H1 (cell line): ENCODE measurements at regions not wholly inside any gene's neighbourhood (a gene's known extent, or its start where the extent isn't known, plus 50 kb on each side); places are given as distances from the start of the nearest gene placed in this dataset.

Experiments used
- CTCF ChIA-PET: fragments of 300-600 bp; sonication (Branson Sonifier 250); formaldehyde crosslinking; loops from one replicate; lab custom pipeline; 2021; ENCODE audit not compliant: partially characterized antibody; lab: Charles Lee
- POLR2A ChIA-PET: fragments of 300-600 bp; sonication (Branson Sonifier 250); formaldehyde crosslinking; loops from one replicate; lab custom pipeline; 2021; ENCODE audit warnings: inconsistent platforms; ENCODE audit not compliant: partially characterized antibody; lab: Charles Lee
- DNase-seq, 2 experiments: peaks; one replicate each; pipeline versions ENCODE4 v3.0.0 to v3.0.0-alpha.2; 2010 to 2022; ENCODE audit warnings: low spot score in 2 of 2, low read depth in 1 of 2, mixed read lengths in 1 of 2
- FAIRE-seq: peaks from 2 replicates; lab custom pipeline; 2011; peaks lifted over from hg19 to GRCh38; lab: Jason Lieb, UNC
- H2AFZ ChIP-seq: 2 replicates; pipeline ENCODE4 v1.8.1; 2012; ENCODE audit warnings: low read length, inconsistent platforms
- H2AK5ac ChIP-seq: 2 replicates; pipeline ENCODE4 v1.6.1; 2013; ENCODE audit warnings: low read depth, low read length
- H2BK120ac ChIP-seq: replicated peaks from 2 replicates; pipeline ENCODE3; 2013; ENCODE audit warnings: low read depth, low read length, inconsistent platforms
- H2BK12ac ChIP-seq: 2 replicates; pipeline ENCODE4 v1.6.1; 2013; ENCODE audit warnings: low read depth, low read length
- H2BK15ac ChIP-seq: 2 replicates; pipeline ENCODE4 v1.6.1; 2013; ENCODE audit warnings: low read length
- H2BK20ac ChIP-seq: 2 replicates; pipeline ENCODE4 v1.6.1; 2013; ENCODE audit warnings: low read length
- H2BK5ac ChIP-seq: 2 replicates; pipeline ENCODE4 v1.6.1; 2013; ENCODE audit warnings: low read depth, low read length
- H3K14ac ChIP-seq: 2 replicates; pipeline ENCODE4 v1.6.1; 2013; ENCODE audit warnings: inconsistent platforms; ENCODE audit not compliant: insufficient read length
- H3K18ac ChIP-seq: 2 replicates; pipeline ENCODE4 v1.6.1; 2013; ENCODE audit warnings: low read length; ENCODE audit errors: extremely low read depth
- H3K23ac ChIP-seq: 2 replicates; pipeline ENCODE4 v1.6.1; 2013; ENCODE audit warnings: inconsistent platforms; ENCODE audit not compliant: insufficient read length
- H3K23me2 ChIP-seq: 2 replicates; pipeline ENCODE4 v1.6.1; 2013; ENCODE audit warnings: low read depth, low read length
- H3K27ac ChIP-seq: 2 replicates; pipeline ENCODE4 v1.6.1; 2011; ENCODE audit warnings: low read depth, low read length, inconsistent platforms
- H3K27me3 ChIP-seq, 4 experiments: replicated peaks in 1 of 4; 1 replicate in 1 of 4; 2 replicates in 3 of 4; pipeline versions ENCODE4 v1.6.1 to v1.8.1; 2011 to 2013; ENCODE audit warnings: low read length in 3 of 4, mild to moderate bottlenecking in 3 of 4, inconsistent platforms in 2 of 4, mixed read lengths in 2 of 4, moderate library complexity in 1 of 4; ENCODE audit not compliant: control insufficient read depth in 3 of 4, insufficient read depth in 3 of 4; ENCODE audit errors: extremely low read depth in 1 of 4
- H3K36me3 ChIP-seq, 4 experiments: 2 replicates each; pipeline versions ENCODE4 v1.6.1 to v1.8.1; 2011 to 2013; ENCODE audit warnings: mild to moderate bottlenecking in 4 of 4, low read length in 3 of 4, moderate library complexity in 2 of 4, control low read depth in 1 of 4, inconsistent platforms in 1 of 4; ENCODE audit not compliant: insufficient read depth in 4 of 4, control insufficient read depth in 2 of 4
- H3K4ac ChIP-seq: replicated peaks from 2 replicates; pipeline ENCODE3; 2013; ENCODE audit warnings: low read length, low read depth, mixed read lengths, inconsistent platforms; ENCODE audit not compliant: insufficient read length
- H3K4me1 ChIP-seq, 4 experiments: replicated peaks in 1 of 4; 1 replicate in 1 of 4; 2 replicates in 3 of 4; pipeline versions ENCODE4 v1.6.1 to v1.8.1; 2011 to 2013; ENCODE audit warnings: low read length in 3 of 4, inconsistent platforms in 2 of 4, mixed read lengths in 1 of 4; ENCODE audit not compliant: insufficient read depth in 4 of 4, control insufficient read depth in 3 of 4
- H3K4me2 ChIP-seq, 2 experiments: 2 replicates each; pipeline versions ENCODE4 v1.6.1 to v1.8.1; 2011 to 2013; ENCODE audit warnings: low read depth in 2 of 2, low read length in 2 of 2, control low read depth in 1 of 2, inconsistent platforms in 1 of 2, mild to moderate bottlenecking in 1 of 2; ENCODE audit not compliant: insufficient read depth in 1 of 2
- H3K4me3 ChIP-seq, 4 experiments: fragments of 200-600, 300-600 bp in 1 of 4; sonication (generic), shearing (Covaris generic), sonication (Bioruptor Twin) in 1 of 4; 2 replicates each; pipeline versions ENCODE4 v1.5.1 to v1.8.1; 2011 to 2016; ENCODE audit warnings: low read length in 4 of 4, low read depth in 3 of 4, control low read depth in 2 of 4, inconsistent platforms in 2 of 4, mild to moderate bottlenecking in 2 of 4, mixed read lengths in 1 of 4, moderate library complexity in 1 of 4; ENCODE audit not compliant: insufficient read depth in 2 of 4; ENCODE audit errors: extremely low read depth in 1 of 4
- H3K56ac ChIP-seq: replicated peaks from 2 replicates; pipeline ENCODE3; 2013; ENCODE audit warnings: low read depth, mild to moderate bottlenecking, mixed read lengths, low read length, inconsistent platforms; ENCODE audit not compliant: insufficient read length
- H3K79me1 ChIP-seq: 2 replicates; pipeline ENCODE4 v1.6.1; 2013; ENCODE audit warnings: low read depth, low read length, control low read depth
- H3K79me2 ChIP-seq, 2 experiments: 2 replicates each; pipeline versions ENCODE4 v1.6.1 to v1.8.1; 2012 to 2013; ENCODE audit warnings: low read length in 2 of 2, mild to moderate bottlenecking in 2 of 2, inconsistent platforms in 1 of 2; ENCODE audit not compliant: insufficient read depth in 2 of 2, control insufficient read depth in 1 of 2
- H3K9ac ChIP-seq, 4 experiments: replicated peaks in 1 of 4; 1 replicate in 1 of 4; 2 replicates in 3 of 4; pipeline versions ENCODE4 v1.6.1 to v1.8.1; 2011 to 2013; ENCODE audit warnings: low read depth in 3 of 4, low read length in 3 of 4, control low read depth in 2 of 4, mild to moderate bottlenecking in 2 of 4, moderate library complexity in 2 of 4, inconsistent platforms in 1 of 4; ENCODE audit errors: extremely low read depth in 1 of 4
- H3K9me3 ChIP-seq, 2 experiments: 2 replicates each; pipeline versions ENCODE4 v1.6.1 to v1.8.1; 2012 to 2013; ENCODE audit warnings: mild to moderate bottlenecking in 2 of 2, moderate library complexity in 2 of 2, control low read depth in 1 of 2, inconsistent platforms in 1 of 2, low read depth in 1 of 2, low read length in 1 of 2, mixed read lengths in 1 of 2; ENCODE audit not compliant: insufficient read depth in 2 of 2
- H4K20me1 ChIP-seq, 2 experiments: replicated peaks in 1 of 2; 2 replicates each; pipeline versions ENCODE3 to v1.8.1; 2011 to 2013; ENCODE audit warnings: inconsistent platforms in 2 of 2, low read length in 2 of 2, mild to moderate bottlenecking in 1 of 2; ENCODE audit not compliant: insufficient read depth in 2 of 2, control insufficient read depth in 1 of 2
- H4K5ac ChIP-seq: 2 replicates; pipeline ENCODE4 v1.6.1; 2013; ENCODE audit warnings: low read length, low read depth, mixed read lengths, inconsistent platforms; ENCODE audit not compliant: insufficient read length
- H4K8ac ChIP-seq: 2 replicates; pipeline ENCODE4 v1.8.0; 2013; ENCODE audit warnings: mild to moderate bottlenecking, moderate library complexity, low read length, inconsistent platforms; ENCODE audit not compliant: insufficient read depth; ENCODE audit errors: extremely low read depth
- H4K91ac ChIP-seq: replicated peaks from 2 replicates; pipeline ENCODE3; 2013; ENCODE audit warnings: low read length, mixed read lengths, inconsistent platforms; ENCODE audit not compliant: insufficient read length
- CHD2 ChIP-seq: IDR thresholded peaks from 2 replicates; pipeline ENCODE4 v1.6.1; 2012; ENCODE audit warnings: low read length, improper control_type of control experiment
- FOSL1 ChIP-seq: IDR thresholded peaks from 2 replicates; pipeline ENCODE4 v1.6.1; 2011; ENCODE audit warnings: mild to moderate bottlenecking, low read depth, low read length, moderate library complexity; ENCODE audit not compliant: insufficient read depth
- GABPA ChIP-seq: IDR thresholded peaks from 2 replicates; pipeline ENCODE4 v1.6.1; 2011; ENCODE audit warnings: mild to moderate bottlenecking, low read length, moderate library complexity, borderline replicate concordance; ENCODE audit not compliant: insufficient read depth
- RAD21 ChIP-seq, 2 experiments: IDR thresholded peaks in 1 of 2; conservative IDR thresholded peaks in 1 of 2; 2 replicates each; pipeline ENCODE4 v1.6.1; 2011; ENCODE audit warnings: low read depth in 2 of 2, low read length in 2 of 2, improper control_type of control experiment in 1 of 2, inconsistent platforms in 1 of 2, mild to moderate bottlenecking in 1 of 2, moderate library complexity in 1 of 2
- SIRT6 ChIP-seq: IDR thresholded peaks from one replicate; pipeline ENCODE4 v1.7.1; 2012; ENCODE audit warnings: low read length, inconsistent platforms
- SIX5 ChIP-seq: IDR thresholded peaks from 2 replicates; pipeline ENCODE4 v1.6.1; 2011; ENCODE audit warnings: mild to moderate bottlenecking, low read depth, low read length
- SP4 ChIP-seq: IDR thresholded peaks from 2 replicates; pipeline ENCODE4 v1.6.1; 2012; ENCODE audit warnings: low read length, inconsistent platforms
- TAF7 ChIP-seq: optimal IDR thresholded peaks from 2 replicates; pipeline ENCODE3; 2011; ENCODE audit warnings: low read depth, mild to moderate bottlenecking, inconsistent platforms, low read length, moderate library complexity, borderline replicate concordance
- TEAD4 ChIP-seq: IDR thresholded peaks from 2 replicates; pipeline ENCODE4 v1.6.1; 2012; ENCODE audit warnings: low read depth, low read length, inconsistent platforms, mixed read lengths
- YY1 ChIP-seq: IDR thresholded peaks from 2 replicates; pipeline ENCODE4 v1.6.1; 2011; ENCODE audit warnings: low read depth, mild to moderate bottlenecking, low read length
- WGBS, 2 experiments: shearing (Covaris generic) in 1 of 2; methylation state at CpG; one replicate each; pipeline versions ENCODE4 v1.1.6 to v1.1.7; 2013 to 2015; ENCODE audit warnings: low lambda C conversion rate in 2 of 2, mixed read lengths in 2 of 2, inconsistent platforms in 1 of 2, low coverage in 1 of 2, missing lambda C conversion rate in 1 of 2; ENCODE audit not compliant: insufficient replicate concordance in 2 of 2, insufficient coverage in 1 of 2, insufficient read length in 1 of 2; ENCODE audit errors: extremely low coverage in 1 of 2, missing lambda C conversion rate in 1 of 2; 5-methylcytosine and 5-hydroxymethylcytosine counted together
- TF ChIP-seq, protein P1 (sequence below): IDR thresholded peaks from 2 replicates; pipeline ENCODE4 v1.6.1; 2011; ENCODE audit warnings: low read depth, mild to moderate bottlenecking, low read length; ENCODE audit not compliant: insufficient read depth

DNA sequence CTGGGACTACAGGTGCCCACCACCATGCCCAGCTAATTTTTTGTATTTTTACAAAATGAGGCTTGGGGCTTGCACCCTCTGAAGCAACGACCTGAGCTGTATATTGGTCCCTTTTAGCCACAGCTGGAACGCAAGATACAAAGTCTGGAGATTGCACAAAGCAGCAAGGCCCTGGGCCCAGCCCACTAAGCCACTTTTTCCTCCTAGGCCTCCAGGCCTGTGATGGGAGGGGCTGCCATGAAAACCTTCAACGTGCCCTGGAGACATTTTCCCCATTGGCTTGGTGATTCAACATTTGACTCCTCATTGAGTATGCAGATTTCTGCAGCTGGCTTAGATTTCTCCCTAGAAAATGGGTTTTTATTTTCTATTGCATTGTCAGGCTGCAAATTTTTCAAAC, 69.2 kb downstream of the CYB561 start:
- H3K79me1 ChIP-seq: no peaks in the 10 kb centered on the region
- FAIRE-seq (no peak), DNase-seq (no peak)
- H4K91ac ChIP-seq: no peak overlapping the region
- H3K4ac ChIP-seq: no peak overlapping the region
- no peaks in the 10 kb centered on the region for H4K20me1 ChIP-seq
- WGBS, 2 experiments: 88% methylated on average over 3 of the region's 3 CpGs; no CpG with 5 or more reads in 1 of the 2 experiments
- no peaks in the 10 kb centered on the region for H3K4me1 ChIP-seq
- H2AK5ac ChIP-seq: no peak overlapping the region
- H3K18ac ChIP-seq: no peak overlapping the region
- no peak overlapping the region for H4K8ac ChIP-seq
- no peak overlapping the region for H3K23ac ChIP-seq
- peaks cover 0 to 4% (median 0%) of the 10 kb centered on the region in 4 experiments; a peak in 1 of 8 replicates for H3K36me3 ChIP-seq
- no peak overlapping the region for H2BK5ac ChIP-seq
- no peak overlapping the region for H3K14ac ChIP-seq
- TF ChIP-seq RAD21 (IDR thresholded peaks at IDR 0.05 in 1 of 2, conservative IDR thresholded peaks at IDR 0.05 in 1 of 2; ENCODE audit: low read depth in 2 of 2, low read length in 2 of 2) (no peak), CHD2 (no peak), TAF7 (no peak), YY1 (no peak), SIX5 (no peak), FOSL1 (no peak), TEAD4 (no peak), GABPA (no peak), SIRT6 (no peak), SP4 (no peak)
- TF ChIP-seq, protein P1, sequence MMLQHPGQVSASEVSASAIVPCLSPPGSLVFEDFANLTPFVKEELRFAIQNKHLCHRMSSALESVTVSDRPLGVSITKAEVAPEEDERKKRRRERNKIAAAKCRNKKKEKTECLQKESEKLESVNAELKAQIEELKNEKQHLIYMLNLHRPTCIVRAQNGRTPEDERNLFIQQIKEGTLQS: no peak
- H3K9ac ChIP-seq: no peak overlapping the region
- H3K56ac ChIP-seq: no peak overlapping the region
- H3K27me3 ChIP-seq: no peaks in the 10 kb centered on the region
- no peak overlapping the region for H2BK15ac ChIP-seq
- no peaks in the 10 kb centered on the region for H3K23me2 ChIP-seq
- H2BK20ac ChIP-seq: no peak overlapping the region
- H3K4me2 ChIP-seq: no peak overlapping the region
- no peak overlapping the region for H2BK12ac ChIP-seq
- POLR2A ChIA-PET: no interaction called here
- no peaks in the 10 kb centered on the region for H3K79me2 ChIP-seq
- peaks cover 4 to 13% of the 10 kb centered on the region in 2 experiments; a peak in 2 of 4 replicates for H3K9me3 ChIP-seq
- H2AFZ ChIP-seq: no peak overlapping the region
- no peak overlapping the region for H2BK120ac ChIP-seq
- H3K27ac ChIP-seq: no peak overlapping the region
- no peak overlapping the region for H4K5ac ChIP-seq
- CTCF ChIA-PET: interaction anchor here (1.0 kb wide), 1 partner anchor 30 kb away, joined by 3 read pairs; no protein-coding TSS in a partner anchor
- no peak overlapping the region for H3K4me3 ChIP-seq
